Naive B cell (primary cell): ENCODE measurements at regions not wholly inside any gene's neighbourhood (a gene's known extent, or its start where the extent isn't known, plus 50 kb on each side); places are given as distances from the start of the nearest gene placed in this dataset.
"Not testable (repeated sequence)": the region's sequence is repeated elsewhere in the genome, so short reads cannot be mapped to it uniquely, and the experiment has no call there.

Experiments
- ATAC-seq, 2 donors: fragments of 150-1000 bp; cut with Tn5 transposase; 2 replicates each; pipeline ENCODE4 v1.10.0; 2021; ENCODE audit warnings: low read depth in 2 of 2, mild to moderate bottlenecking in 2 of 2, moderate library complexity in 2 of 2
- DNase-seq: peaks from one replicate; pipeline ENCODE4 v3.0.0; 2022
- H3K27ac Mint-ChIP-seq, 6 donors: one replicate each; pipeline ENCODE4 v1.8.0; 2020 to 2022; ENCODE audit warnings: mild to moderate bottlenecking in 6 of 6, mixed read lengths in 6 of 6, moderate library complexity in 5 of 6, inconsistent platforms in 2 of 6
- H3K27me3 Mint-ChIP-seq, 3 donors: one replicate each; pipeline ENCODE4 v1.8.0; 2021 to 2022; ENCODE audit warnings: mixed read lengths in 3 of 3, mild to moderate bottlenecking in 1 of 3
- H3K36me3 Mint-ChIP-seq, 2 donors: one replicate each; pipeline ENCODE4 v1.8.0; 2020 to 2022; ENCODE audit warnings: mixed read lengths in 2 of 2, inconsistent platforms in 1 of 2, mild to moderate bottlenecking in 1 of 2
- H3K4me1 Mint-ChIP-seq, 3 donors: one replicate each; pipeline ENCODE4 v1.8.0; 2020 to 2022; ENCODE audit warnings: mixed read lengths in 3 of 3, inconsistent platforms in 1 of 3, mild to moderate bottlenecking in 1 of 3, moderate library complexity in 1 of 3
- H3K4me3 Mint-ChIP-seq, 8 donors: one replicate each; pipeline ENCODE4 v1.8.0; 2020 to 2022; ENCODE audit warnings: mild to moderate bottlenecking in 8 of 8, mixed read lengths in 8 of 8, moderate library complexity in 8 of 8, inconsistent platforms in 2 of 8
- H3K9me3 Mint-ChIP-seq, 7 donors: one replicate each; pipeline ENCODE4 v1.8.0; 2020 to 2022; ENCODE audit warnings: mixed read lengths in 7 of 7, mild to moderate bottlenecking in 5 of 7, inconsistent platforms in 2 of 7, moderate library complexity in 1 of 7

- Mint-ChIP-seq H3K36me3 (no peaks in the 10 kb centered on the region), H3K9me3 (peaks cover 0 to 12% (median 4%) of the 10 kb centered on the region in 7 donors), H3K4me1 (no peaks in the 10 kb centered on the region), H3K27ac (no peak overlapping the region), H3K27me3 (no peaks in the 10 kb centered on the region), H3K4me3 (no peak overlapping the region)
- DNase-seq (no peak), ATAC-seq (no peak)
These were observed 732.6 kb upstream of the LUZP2 start for GRCh38 chr11:23764286-23764685.

- H3K4me1 Mint-ChIP-seq = no peaks in the 10 kb centered on the region
- H3K27ac Mint-ChIP-seq = no peak overlapping the region
- no peaks in the 10 kb centered on the region for H3K27me3 Mint-ChIP-seq
- no peak for DNase-seq
- H3K9me3 Mint-ChIP-seq = peaks cover 0 to 12% (median 5%) of the 10 kb centered on the region in 7 donors
- H3K36me3 Mint-ChIP-seq = no peaks in the 10 kb centered on the region
- H3K4me3 Mint-ChIP-seq = no peak overlapping the region
- no peak for ATAC-seq
These were observed 731.1 kb upstream of the LUZP2 start for GRCh38 chr11:23765682-23766252.

GRCh38 chr11:23767576-23767975 lies 729.3 kb upstream of the LUZP2 start:
- ATAC-seq (no peak), DNase-seq (no peak)
- H3K36me3 Mint-ChIP-seq = no peaks in the 10 kb centered on the region
- H3K4me1 Mint-ChIP-seq = no peaks in the 10 kb centered on the region
- H3K27me3 Mint-ChIP-seq = no peaks in the 10 kb centered on the region
- H3K4me3 Mint-ChIP-seq = no peak overlapping the region
- H3K27ac Mint-ChIP-seq = no peak overlapping the region
- H3K9me3 Mint-ChIP-seq = peaks cover 0 to 12% (median 7%) of the 10 kb centered on the region in 7 donors

- peaks cover 0 to 12% (median 7%) of the 10 kb centered on the region in 7 donors for H3K9me3 Mint-ChIP-seq
- no peaks in the 10 kb centered on the region for H3K36me3 Mint-ChIP-seq
- no peak overlapping the region for H3K27ac Mint-ChIP-seq
- no peaks in the 10 kb centered on the region for H3K4me1 Mint-ChIP-seq
- no peak overlapping the region for H3K4me3 Mint-ChIP-seq
- DNase-seq (no peak), ATAC-seq (no peak)
- no peaks in the 10 kb centered on the region for H3K27me3 Mint-ChIP-seq
These were observed 727.6 kb upstream of the LUZP2 start for GRCh38 chr11:23769214-23769613.

GRCh38 chr11:23772081-23772480 lies 724.8 kb upstream of the LUZP2 start:
- Mint-ChIP-seq H3K9me3 (peaks cover 0 to 11% (median 3%) of the 10 kb centered on the region in 7 donors), H3K4me3 (no peak overlapping the region), H3K27ac (no peak overlapping the region), H3K4me1 (no peaks in the 10 kb centered on the region), H3K27me3 (no peaks in the 10 kb centered on the region), H3K36me3 (no peaks in the 10 kb centered on the region)
- DNase-seq (no peak), ATAC-seq (no peak)

- H3K27ac Mint-ChIP-seq = no peak overlapping the region
- H3K27me3 Mint-ChIP-seq = no peaks in the 10 kb centered on the region
- no peaks in the 10 kb centered on the region for H3K9me3 Mint-ChIP-seq
- no peak for ATAC-seq
- H3K4me3 Mint-ChIP-seq = no peak overlapping the region
- DNase-seq = no peak
- no peaks in the 10 kb centered on the region for H3K36me3 Mint-ChIP-seq
- H3K4me1 Mint-ChIP-seq = no peaks in the 10 kb centered on the region
These were observed 717.9 kb upstream of the LUZP2 start for GRCh38 chr11:23778971-23779370.

GRCh38 chr11:23780231-23780630 lies 716.6 kb upstream of the LUZP2 start:
- H3K36me3 Mint-ChIP-seq = no peaks in the 10 kb centered on the region
- H3K27ac Mint-ChIP-seq = no peak overlapping the region
- H3K9me3 Mint-ChIP-seq = no peaks in the 10 kb centered on the region
- no peaks in the 10 kb centered on the region for H3K27me3 Mint-ChIP-seq
- no peak overlapping the region for H3K4me3 Mint-ChIP-seq
- H3K4me1 Mint-ChIP-seq = no peaks in the 10 kb centered on the region
- ATAC-seq (no peak), DNase-seq (no peak)

GRCh38 chr11:23781803-23782560 lies 714.9 kb upstream of the LUZP2 start:
- H3K27ac Mint-ChIP-seq = no peak overlapping the region
- H3K4me3 Mint-ChIP-seq = no peak overlapping the region
- no peaks in the 10 kb centered on the region for H3K36me3 Mint-ChIP-seq
- no peak for ATAC-seq
- H3K27me3 Mint-ChIP-seq = no peaks in the 10 kb centered on the region
- DNase-seq = no peak
- no peaks in the 10 kb centered on the region for H3K9me3 Mint-ChIP-seq
- no peaks in the 10 kb centered on the region for H3K4me1 Mint-ChIP-seq

GRCh38 chr11:23786974-23787373 lies 709.9 kb upstream of the LUZP2 start:
- H3K4me1 Mint-ChIP-seq = not testable (repeated sequence)

GRCh38 chr11:23789200-23789853 lies 707.5 kb upstream of the LUZP2 start:
- no peaks in the 10 kb centered on the region for H3K27me3 Mint-ChIP-seq
- H3K27ac Mint-ChIP-seq = no peak overlapping the region
- no peak for ATAC-seq
- H3K9me3 Mint-ChIP-seq = peaks cover 0 to 4% (median 0%) of the 10 kb centered on the region in 7 donors
- H3K4me1 Mint-ChIP-seq = no peaks in the 10 kb centered on the region
- no peaks in the 10 kb centered on the region for H3K36me3 Mint-ChIP-seq
- no peak for DNase-seq
- no peak overlapping the region for H3K4me3 Mint-ChIP-seq

More at GRCh38 chr11:23786974-23787373, 709.9 kb upstream of the LUZP2 start:
- not testable (repeated sequence) for H3K9me3 Mint-ChIP-seq, ATAC-seq, H3K27ac Mint-ChIP-seq, DNase-seq, H3K36me3 Mint-ChIP-seq, H3K27me3 Mint-ChIP-seq
- peak overlapping the region in 1 of 8 donors; percentile 7 for H3K4me3 Mint-ChIP-seq

- DNase-seq (no peak), ATAC-seq (no peak)
- no peaks in the 10 kb centered on the region for H3K27me3 Mint-ChIP-seq
- no peak overlapping the region for H3K4me3 Mint-ChIP-seq
- H3K27ac Mint-ChIP-seq = no peak overlapping the region
- no peaks in the 10 kb centered on the region for H3K36me3 Mint-ChIP-seq
- H3K4me1 Mint-ChIP-seq = no peaks in the 10 kb centered on the region
- H3K9me3 Mint-ChIP-seq = peaks cover 0 to 4% (median 0%) of the 10 kb centered on the region in 7 donors
These were observed 706.9 kb upstream of the LUZP2 start for GRCh38 chr11:23789938-23790371.

- DNase-seq (no peak), ATAC-seq (no peak)
- no peaks in the 10 kb centered on the region for H3K4me1 Mint-ChIP-seq
- H3K27me3 Mint-ChIP-seq = no peaks in the 10 kb centered on the region
- peaks cover 0 to 5% (median 0%) of the 10 kb centered on the region in 7 donors for H3K9me3 Mint-ChIP-seq
- no peaks in the 10 kb centered on the region for H3K36me3 Mint-ChIP-seq
- no peak overlapping the region for H3K27ac Mint-ChIP-seq
- no peak overlapping the region for H3K4me3 Mint-ChIP-seq
These were observed 699.0 kb upstream of the LUZP2 start for GRCh38 chr11:23797624-23798419.

- H3K4me1 Mint-ChIP-seq, H3K27ac Mint-ChIP-seq, H3K27me3 Mint-ChIP-seq, H3K9me3 Mint-ChIP-seq, H3K36me3 Mint-ChIP-seq, ATAC-seq, DNase-seq: not testable (repeated sequence)
- H3K4me3 Mint-ChIP-seq = peak overlapping the region in 1 of 8 donors; percentile 57
These were observed 662.5 kb upstream of the LUZP2 start for GRCh38 chr11:23834306-23834705.
